ENCODE measurements at regions not wholly inside any gene's neighbourhood (a gene's known extent, or its start where the extent isn't known, plus 50 kb on each side); places are given as distances from the start of the nearest gene placed in this dataset.
"Not testable (repeated sequence)": the region's sequence is repeated elsewhere in the genome, so short reads cannot be mapped to it uniquely, and the experiment has no call there.

DNA sequence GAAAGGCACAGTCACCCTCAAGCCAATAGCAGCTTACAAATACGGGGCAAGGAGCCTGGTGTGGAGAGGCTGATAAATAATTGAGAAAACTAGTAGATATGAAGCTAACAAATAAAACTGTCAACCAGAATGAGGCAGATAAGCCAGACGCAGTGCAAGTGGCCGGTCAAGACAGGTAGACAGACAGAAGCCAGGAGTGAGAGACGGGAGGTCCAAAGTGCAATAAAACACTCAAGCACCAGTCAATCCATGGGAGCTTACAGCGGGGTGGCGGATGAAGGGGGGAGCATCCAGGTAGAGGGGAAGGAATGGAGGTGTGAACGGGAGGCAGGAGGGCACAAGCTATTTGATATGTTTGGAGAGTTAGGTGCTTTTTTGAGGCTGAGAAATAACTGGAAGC, 193.1 kb downstream of the FOXD4L6 start:
- no TSS peak for BruUV-seq (replicated peaks)
- H3K4me3 ChIP-seq (ENCODE audit: low read depth, low read length, poor library complexity, severe bottlenecking): no peak overlapping the region
- H3K36me3 ChIP-seq (ENCODE audit: insufficient read depth, low read length, poor library complexity, severe bottlenecking): no peaks in the 10 kb centered on the region
- TF ChIP-seq EZH2 (IDR thresholded peaks at IDR 0.05; ENCODE audit: borderline replicate concordance, low read depth, low read length, poor library complexity, severe bottlenecking): no peak
- TF ChIP-seq, protein P1, sequence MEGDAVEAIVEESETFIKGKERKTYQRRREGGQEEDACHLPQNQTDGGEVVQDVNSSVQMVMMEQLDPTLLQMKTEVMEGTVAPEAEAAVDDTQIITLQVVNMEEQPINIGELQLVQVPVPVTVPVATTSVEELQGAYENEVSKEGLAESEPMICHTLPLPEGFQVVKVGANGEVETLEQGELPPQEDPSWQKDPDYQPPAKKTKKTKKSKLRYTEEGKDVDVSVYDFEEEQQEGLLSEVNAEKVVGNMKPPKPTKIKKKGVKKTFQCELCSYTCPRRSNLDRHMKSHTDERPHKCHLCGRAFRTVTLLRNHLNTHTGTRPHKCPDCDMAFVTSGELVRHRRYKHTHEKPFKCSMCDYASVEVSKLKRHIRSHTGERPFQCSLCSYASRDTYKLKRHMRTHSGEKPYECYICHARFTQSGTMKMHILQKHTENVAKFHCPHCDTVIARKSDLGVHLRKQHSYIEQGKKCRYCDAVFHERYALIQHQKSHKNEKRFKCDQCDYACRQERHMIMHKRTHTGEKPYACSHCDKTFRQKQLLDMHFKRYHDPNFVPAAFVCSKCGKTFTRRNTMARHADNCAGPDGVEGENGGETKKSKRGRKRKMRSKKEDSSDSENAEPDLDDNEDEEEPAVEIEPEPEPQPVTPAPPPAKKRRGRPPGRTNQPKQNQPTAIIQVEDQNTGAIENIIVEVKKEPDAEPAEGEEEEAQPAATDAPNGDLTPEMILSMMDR (conservative IDR thresholded peaks at IDR 0.05; ENCODE audit: low read depth, low read length): no peak
- POLR2A ChIA-PET (ENCODE audit: low non-redundant PET): no interaction called here
- CTCF ChIA-PET: no interaction called here
- no peaks in the 10 kb centered on the region for H3K9me3 ChIP-seq (ENCODE audit: low read depth, low read length, poor library complexity, severe bottlenecking)
- intact Hi-C loops (cut with micrococcal nuclease; ENCODE audit: unreplicated experiment): no loop called here
- H3K27me3 ChIP-seq (replicated peaks; ENCODE audit: insufficient read depth, low read depth, low read length, poor library complexity): no peaks in the 10 kb centered on the region
- H3K27ac ChIP-seq (ENCODE audit: low read depth, low read length, poor library complexity, severe bottlenecking): no peak overlapping the region
- H3K4me1 ChIP-seq (ENCODE audit: insufficient read depth, low read length, poor library complexity, severe bottlenecking): no peaks in the 10 kb centered on the region
- DNase-seq (ENCODE audit: low spot score): no peak

- H3K9me3 ChIP-seq (ENCODE audit: low read depth, low read length, poor library complexity, severe bottlenecking); intact Hi-C loops (cut with micrococcal nuclease; ENCODE audit: unreplicated experiment); H3K27me3 ChIP-seq (replicated peaks; ENCODE audit: insufficient read depth, low read depth, low read length, poor library complexity); H3K4me3 ChIP-seq (ENCODE audit: low read depth, low read length, poor library complexity, severe bottlenecking); DNase-seq (ENCODE audit: low spot score); BruUV-seq (replicated peaks); H3K27ac ChIP-seq (ENCODE audit: low read depth, low read length, poor library complexity, severe bottlenecking); H3K4me1 ChIP-seq (ENCODE audit: insufficient read depth, low read length, poor library complexity, severe bottlenecking); H3K36me3 ChIP-seq (ENCODE audit: insufficient read depth, low read length, poor library complexity, severe bottlenecking); CTCF ChIA-PET; POLR2A ChIA-PET (ENCODE audit: low non-redundant PET): not testable (repeated sequence)
Observed at GRCh38 chr9:40934480-40934879, 194.0 kb downstream of the FOXD4L6 start.

GRCh38 chr9:40930426-40930825, 198.1 kb downstream of the FOXD4L6 start:
- H3K4me3 ChIP-seq (ENCODE audit: low read depth, low read length, poor library complexity, severe bottlenecking); DNase-seq (ENCODE audit: low spot score); H3K36me3 ChIP-seq (ENCODE audit: insufficient read depth, low read length, poor library complexity, severe bottlenecking); CTCF ChIA-PET; H3K27me3 ChIP-seq (replicated peaks; ENCODE audit: insufficient read depth, low read depth, low read length, poor library complexity); intact Hi-C loops (cut with micrococcal nuclease; ENCODE audit: unreplicated experiment); H3K27ac ChIP-seq (ENCODE audit: low read depth, low read length, poor library complexity, severe bottlenecking); BruUV-seq (replicated peaks); POLR2A ChIA-PET (ENCODE audit: low non-redundant PET); H3K4me1 ChIP-seq (ENCODE audit: insufficient read depth, low read length, poor library complexity, severe bottlenecking): not testable (repeated sequence)
- peaks cover 10% of the 10 kb centered on the region for H3K9me3 ChIP-seq (ENCODE audit: low read depth, low read length, poor library complexity, severe bottlenecking)

DNA sequence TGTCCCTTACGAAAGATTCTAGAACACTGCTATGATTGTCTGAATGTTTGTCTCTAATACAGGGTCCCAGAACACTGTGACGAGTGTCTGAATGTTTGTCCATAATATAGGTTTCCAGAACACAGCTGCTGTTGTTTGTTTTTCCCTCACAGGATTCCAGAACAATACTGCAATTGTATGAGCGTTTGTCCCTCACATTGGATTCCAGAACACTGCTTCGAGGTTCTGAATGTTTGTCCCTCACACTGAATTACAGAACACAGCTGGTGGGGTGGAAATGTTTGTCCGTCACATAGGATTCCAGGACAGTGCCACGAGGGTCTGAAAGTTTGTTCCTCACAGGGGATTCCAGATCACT, 199.0 kb downstream of the FOXD4L6 start:
- intact Hi-C loops (cut with micrococcal nuclease; ENCODE audit: unreplicated experiment); BruUV-seq (replicated peaks); POLR2A ChIA-PET (ENCODE audit: low non-redundant PET); H3K27me3 ChIP-seq (replicated peaks; ENCODE audit: insufficient read depth, low read depth, low read length, poor library complexity); H3K4me1 ChIP-seq (ENCODE audit: insufficient read depth, low read length, poor library complexity, severe bottlenecking); H3K27ac ChIP-seq (ENCODE audit: low read depth, low read length, poor library complexity, severe bottlenecking); H3K36me3 ChIP-seq (ENCODE audit: insufficient read depth, low read length, poor library complexity, severe bottlenecking); CTCF ChIA-PET; DNase-seq (ENCODE audit: low spot score); H3K4me3 ChIP-seq (ENCODE audit: low read depth, low read length, poor library complexity, severe bottlenecking): not testable (repeated sequence)
- H3K9me3 ChIP-seq (ENCODE audit: low read depth, low read length, poor library complexity, severe bottlenecking): peaks cover 14% of the 10 kb centered on the region

GRCh38 chr9:40928803-40929487, 199.5 kb downstream of the FOXD4L6 start:
- H3K27me3 ChIP-seq (replicated peaks; ENCODE audit: insufficient read depth, low read depth, low read length, poor library complexity): no peaks in the 10 kb centered on the region
- intact Hi-C loops (cut with micrococcal nuclease; ENCODE audit: unreplicated experiment): no loop called here
- no TSS peak for BruUV-seq (replicated peaks)
- peaks cover 14% of the 10 kb centered on the region for H3K9me3 ChIP-seq (ENCODE audit: low read depth, low read length, poor library complexity, severe bottlenecking)
- no peak for DNase-seq (ENCODE audit: low spot score)
- ChIA-PET CTCF (no interaction called here), POLR2A (ENCODE audit: low non-redundant PET) (no interaction called here)
- H3K27ac ChIP-seq (ENCODE audit: low read depth, low read length, poor library complexity, severe bottlenecking): no peak overlapping the region
- TF ChIP-seq EZH2 (IDR thresholded peaks at IDR 0.05; ENCODE audit: borderline replicate concordance, low read depth, low read length, poor library complexity, severe bottlenecking): no peak
- TF ChIP-seq, protein P1 (conservative IDR thresholded peaks at IDR 0.05; ENCODE audit: low read depth, low read length): no peak
- no peaks in the 10 kb centered on the region for H3K4me1 ChIP-seq (ENCODE audit: insufficient read depth, low read length, poor library complexity, severe bottlenecking)
- no peak overlapping the region for H3K4me3 ChIP-seq (ENCODE audit: low read depth, low read length, poor library complexity, severe bottlenecking)
- no peaks in the 10 kb centered on the region for H3K36me3 ChIP-seq (ENCODE audit: insufficient read depth, low read length, poor library complexity, severe bottlenecking)

All from A673 (cell line).